ENCODE measurements at regions not wholly inside any gene's neighbourhood (a gene's known extent, or its start where the extent isn't known, plus 50 kb on each side); places are given as distances from the start of the nearest gene placed in this dataset.
A peak's percentile ranks its signal among the peaks of the same experiment; 100 is the strongest.

DNA sequence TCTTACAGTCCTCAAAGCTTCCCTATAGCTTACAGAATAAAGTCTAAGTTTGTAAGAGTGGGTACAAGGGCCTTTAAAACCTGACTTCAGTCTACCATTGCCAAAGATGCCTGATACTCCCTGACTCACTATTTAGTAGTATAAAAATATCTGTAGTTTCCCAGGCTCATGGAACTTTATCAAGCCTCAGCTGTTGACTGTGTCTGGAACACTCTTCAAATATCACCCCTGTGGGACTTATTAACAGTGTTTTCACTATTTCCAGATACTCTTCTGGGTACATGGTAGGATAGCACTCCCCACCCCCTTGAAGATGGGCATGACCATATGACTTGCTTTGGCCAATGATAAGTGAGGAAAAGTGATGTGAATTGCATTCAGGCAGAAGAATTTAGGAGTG lies 105.3 kb upstream of the TENT5A start:
- ChIA-PET CTCF (no interaction called here), POLR2A (no interaction called here)
- TF ChIP-seq LEF1 (IDR thresholded peaks at IDR 0.05; ENCODE audit: borderline replicate concordance) (no peak), ELF4 (IDR thresholded peaks at IDR 0.05) (no peak), SP1 (IDR thresholded peaks at IDR 0.05) (no peak), FOXM1 (IDR thresholded peaks at IDR 0.05; ENCODE audit: borderline replicate concordance) (no peak), TARDBP (IDR thresholded peaks at IDR 0.05) (no peak), FOXA1 (IDR thresholded peaks at IDR 0.05) (no peak), L3MBTL2 (conservative IDR thresholded peaks at IDR 0.05) (no peak), NFRKB (IDR thresholded peaks at IDR 0.05) (no peak), FOXK2 (IDR thresholded peaks at IDR 0.05) (no peak), HDGF (IDR thresholded peaks at IDR 0.05; ENCODE audit: borderline replicate concordance) (no peak), ZNF384 (IDR thresholded peaks at IDR 0.05) (no peak), ARNT (IDR thresholded peaks at IDR 0.05) (no peak)
- TF ChIP-seq, protein P1, sequence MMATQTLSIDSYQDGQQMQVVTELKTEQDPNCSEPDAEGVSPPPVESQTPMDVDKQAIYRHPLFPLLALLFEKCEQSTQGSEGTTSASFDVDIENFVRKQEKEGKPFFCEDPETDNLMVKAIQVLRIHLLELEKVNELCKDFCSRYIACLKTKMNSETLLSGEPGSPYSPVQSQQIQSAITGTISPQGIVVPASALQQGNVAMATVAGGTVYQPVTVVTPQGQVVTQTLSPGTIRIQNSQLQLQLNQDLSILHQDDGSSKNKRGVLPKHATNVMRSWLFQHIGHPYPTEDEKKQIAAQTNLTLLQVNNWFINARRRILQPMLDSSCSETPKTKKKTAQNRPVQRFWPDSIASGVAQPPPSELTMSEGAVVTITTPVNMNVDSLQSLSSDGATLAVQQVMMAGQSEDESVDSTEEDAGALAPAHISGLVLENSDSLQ (IDR thresholded peaks at IDR 0.05) = no peak
- DNase-seq (ENCODE audit: extremely low spot score) = no peak

DNA sequence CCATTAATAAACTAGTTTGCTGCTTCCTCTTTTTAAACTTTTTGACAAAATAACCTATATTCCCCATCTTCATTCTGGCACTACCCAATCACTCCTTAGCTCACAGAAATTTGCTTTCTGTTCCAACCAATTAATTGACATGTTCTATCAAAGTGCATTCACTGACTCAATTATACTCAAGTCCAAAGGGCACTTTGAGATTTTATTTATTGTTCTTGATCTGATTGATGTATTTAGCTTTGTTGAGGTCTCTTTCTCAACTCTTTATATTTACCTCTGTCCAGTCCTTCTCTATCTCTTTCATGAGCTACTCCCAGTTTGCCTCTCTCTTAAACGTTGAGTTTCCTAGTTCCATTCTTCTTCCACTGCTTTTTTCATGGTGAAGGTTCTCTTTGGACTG lies 104.4 kb upstream of the TENT5A start:
- POLR2A ChIA-PET = no interaction called here
- no peak for TF ChIP-seq FOXK2 (IDR thresholded peaks at IDR 0.05)
- no peak for TF ChIP-seq L3MBTL2 (conservative IDR thresholded peaks at IDR 0.05)
- no peak for TF ChIP-seq TARDBP (IDR thresholded peaks at IDR 0.05)
- no peak for TF ChIP-seq CTBP1 (IDR thresholded peaks at IDR 0.05; ENCODE audit: borderline replicate concordance)
- TF ChIP-seq FOXM1 (IDR thresholded peaks at IDR 0.05; ENCODE audit: borderline replicate concordance) = no peak
- TF ChIP-seq, protein P1 (IDR thresholded peaks at IDR 0.05) = no peak
- TF ChIP-seq SUZ12 (IDR thresholded peaks at IDR 0.05) = no peak
- TF ChIP-seq ZNF384 (IDR thresholded peaks at IDR 0.05) = no peak
- TF ChIP-seq LEF1 (IDR thresholded peaks at IDR 0.05; ENCODE audit: borderline replicate concordance) = no peak
- no peak for TF ChIP-seq ELF4 (IDR thresholded peaks at IDR 0.05)
- no peak for TF ChIP-seq SP1 (IDR thresholded peaks at IDR 0.05)
- TF ChIP-seq ARNT (IDR thresholded peaks at IDR 0.05) = no peak
- TF ChIP-seq HDGF (IDR thresholded peaks at IDR 0.05; ENCODE audit: borderline replicate concordance) = no peak
- TF ChIP-seq BHLHE40 (IDR thresholded peaks at IDR 0.05; ENCODE audit: borderline replicate concordance) = no peak
- CTCF ChIA-PET = no interaction called here

DNA sequence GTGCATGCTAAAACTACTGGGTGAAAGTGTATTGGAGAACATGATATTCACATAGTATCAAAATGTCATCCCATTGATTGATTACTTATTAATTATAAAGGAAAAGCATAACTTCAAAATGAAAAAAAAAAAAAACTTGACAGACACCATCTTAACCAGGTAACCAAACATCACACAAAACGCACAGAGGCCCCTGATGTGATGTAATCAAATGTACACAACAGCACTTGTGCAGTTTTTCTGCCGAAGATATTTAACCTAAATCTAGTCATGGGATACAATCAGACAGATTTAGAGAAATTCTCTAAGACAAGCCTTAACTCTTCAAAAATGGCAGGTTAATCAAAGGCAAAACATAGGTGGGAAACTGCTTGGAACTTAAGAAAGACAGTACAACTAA lies 102.0 kb upstream of the TENT5A start:
- ChIA-PET POLR2A (no interaction called here), CTCF (no interaction called here)
- no peak for TF ChIP-seq BHLHE40 (IDR thresholded peaks at IDR 0.05; ENCODE audit: borderline replicate concordance)
- TF ChIP-seq, protein P1 (IDR thresholded peaks at IDR 0.05) = peak; percentile 30; the same call in 1 of the 2 replicates
- DNase-seq (ENCODE audit: extremely low spot score) = no peak

More for the DNA sequence above, 104.4 kb upstream of the TENT5A start:
- no peak for DNase-seq (ENCODE audit: extremely low spot score)

DNA sequence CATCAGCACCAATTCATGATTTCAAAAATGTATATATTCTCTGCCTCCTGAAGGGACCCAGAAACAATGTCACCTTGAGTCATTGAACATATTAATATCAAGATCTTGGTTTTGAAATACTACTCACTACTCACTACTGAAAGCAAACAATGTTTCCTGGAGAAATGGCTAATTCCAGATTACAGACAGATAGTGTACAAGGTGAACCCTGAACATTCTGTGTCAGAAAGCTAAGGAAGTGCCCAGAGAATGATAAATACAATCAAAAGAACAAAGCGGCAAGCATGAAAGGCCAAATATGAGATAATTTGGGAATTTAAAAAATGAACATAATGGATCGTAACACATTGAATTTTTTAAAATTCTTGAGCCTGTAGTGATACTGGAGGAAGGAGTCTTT lies 101.5 kb upstream of the TENT5A start:
- ChIA-PET POLR2A (no interaction called here), CTCF (no interaction called here)
- TF ChIP-seq, protein P1 (IDR thresholded peaks at IDR 0.05) = no peak
- TF ChIP-seq CTBP1 (IDR thresholded peaks at IDR 0.05; ENCODE audit: borderline replicate concordance) (no peak), ELF4 (IDR thresholded peaks at IDR 0.05) (no peak)
- no peak for DNase-seq (ENCODE audit: extremely low spot score)

DNA sequence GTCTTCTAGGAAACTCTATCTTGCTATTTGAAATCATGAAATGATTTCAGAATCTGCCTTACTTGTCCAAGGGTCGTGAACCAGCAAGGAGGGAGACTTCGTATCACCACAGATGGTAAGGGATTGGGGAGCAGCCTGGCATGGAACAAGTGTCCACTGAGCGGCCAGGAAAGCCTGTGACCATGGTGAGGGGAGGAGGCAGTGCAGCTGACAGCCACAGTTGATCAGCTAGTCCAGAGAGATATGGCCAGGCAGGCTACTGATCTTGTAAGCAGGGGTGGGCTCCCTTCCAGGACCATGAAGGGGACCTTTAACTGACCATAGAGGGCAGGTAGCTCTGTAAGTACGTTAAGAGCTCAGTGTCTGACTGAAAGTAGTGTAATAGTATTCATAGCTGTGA lies 96.8 kb upstream of the TENT5A start:
- CTCF ChIA-PET = no interaction called here
- POLR2A ChIA-PET = no interaction called here
- TF ChIP-seq TARDBP (IDR thresholded peaks at IDR 0.05) (no peak), SUZ12 (IDR thresholded peaks at IDR 0.05) (no peak), FOXK2 (IDR thresholded peaks at IDR 0.05) (no peak), ARNT (IDR thresholded peaks at IDR 0.05) (no peak), ELF4 (IDR thresholded peaks at IDR 0.05) (no peak), FOXA1 (IDR thresholded peaks at IDR 0.05) (no peak), BHLHE40 (IDR thresholded peaks at IDR 0.05; ENCODE audit: borderline replicate concordance) (no peak), HDGF (IDR thresholded peaks at IDR 0.05; ENCODE audit: borderline replicate concordance) (no peak), L3MBTL2 (conservative IDR thresholded peaks at IDR 0.05) (no peak), CTBP1 (IDR thresholded peaks at IDR 0.05; ENCODE audit: borderline replicate concordance) (no peak), ZNF384 (IDR thresholded peaks at IDR 0.05) (no peak), NFRKB (IDR thresholded peaks at IDR 0.05) (no peak), SP1 (IDR thresholded peaks at IDR 0.05) (no peak)
- TF ChIP-seq, protein P1 (IDR thresholded peaks at IDR 0.05) = no peak
- no peak for DNase-seq (ENCODE audit: extremely low spot score)

DNA sequence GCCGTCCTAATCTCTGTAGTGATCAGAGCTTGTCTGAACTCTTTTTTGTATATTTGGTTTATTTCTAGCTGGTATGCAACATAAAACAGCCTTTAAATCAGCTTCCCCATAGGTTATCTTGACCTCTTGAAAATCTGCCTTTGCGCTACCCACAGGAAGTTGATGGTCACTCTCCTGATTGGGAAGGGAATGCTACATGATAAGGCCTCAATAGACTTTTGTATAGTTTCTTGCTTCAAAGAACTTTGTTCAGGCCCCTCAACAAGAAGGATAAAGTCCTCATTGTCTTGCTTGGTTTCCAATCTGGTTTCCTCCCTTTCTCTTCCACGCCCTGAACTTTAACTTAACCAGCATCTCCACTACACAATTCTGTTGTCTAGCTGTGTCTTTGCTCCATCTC lies 95.4 kb upstream of the TENT5A start:
- TF ChIP-seq, protein P1 (IDR thresholded peaks at IDR 0.05) = no peak
- TF ChIP-seq FOXA1 (IDR thresholded peaks at IDR 0.05) = no peak
- TF ChIP-seq NFRKB (IDR thresholded peaks at IDR 0.05) = no peak
- TF ChIP-seq CTBP1 (IDR thresholded peaks at IDR 0.05; ENCODE audit: borderline replicate concordance) = no peak
- TF ChIP-seq SP1 (IDR thresholded peaks at IDR 0.05) = no peak
- no peak for TF ChIP-seq LEF1 (IDR thresholded peaks at IDR 0.05; ENCODE audit: borderline replicate concordance)
- TF ChIP-seq FOXK2 (IDR thresholded peaks at IDR 0.05) = no peak
- TF ChIP-seq ARNT (IDR thresholded peaks at IDR 0.05) = no peak
- TF ChIP-seq TARDBP (IDR thresholded peaks at IDR 0.05) = no peak
- no peak for TF ChIP-seq HDGF (IDR thresholded peaks at IDR 0.05; ENCODE audit: borderline replicate concordance)
- TF ChIP-seq ZNF384 (IDR thresholded peaks at IDR 0.05) = no peak
- no peak for TF ChIP-seq ELF4 (IDR thresholded peaks at IDR 0.05)
- no peak for TF ChIP-seq L3MBTL2 (conservative IDR thresholded peaks at IDR 0.05)
- no peak for TF ChIP-seq BHLHE40 (IDR thresholded peaks at IDR 0.05; ENCODE audit: borderline replicate concordance)
- no peak for TF ChIP-seq FOXM1 (IDR thresholded peaks at IDR 0.05; ENCODE audit: borderline replicate concordance)
- TF ChIP-seq SUZ12 (IDR thresholded peaks at IDR 0.05) = no peak
- CTCF ChIA-PET = no interaction called here
- POLR2A ChIA-PET = no interaction called here
- DNase-seq (ENCODE audit: extremely low spot score) = no peak
